ENCODE measurements at regions not wholly inside any gene's neighbourhood (a gene's known extent, or its start where the extent isn't known, plus 50 kb on each side); places are given as distances from the start of the nearest gene placed in this dataset.

GRCh38 chr16:85534536-85535351 is 78.4 kb upstream of the GSE1 start (continued):
- TF ChIP-seq CREB3 (CRISPR knock-in tag; IDR thresholded peaks at IDR 0.05): no peak; the same call in 1 of the 2 replicates
- 0 out of 4 replicates have a peak, but pooled peaks of 1 of the 2 experiments have one; percentile 15 for TF ChIP-seq EP300 (IDR thresholded peaks at IDR 0.05; ENCODE audit: low read depth in 2 of 2, low read length in 2 of 2)
- no peak for TF ChIP-seq EP300 (CRISPR knock-in tag; IDR thresholded peaks at IDR 0.05; ENCODE audit: borderline replicate concordance)
- TF ChIP-seq SP5 (CRISPR knock-in tag; IDR thresholded peaks at IDR 0.05; ENCODE audit: borderline replicate concordance, low read depth): no peak
- TF ChIP-seq ZFP41 (CRISPR knock-in tag; IDR thresholded peaks at IDR 0.05; ENCODE audit: borderline replicate concordance): peak; percentile 73; the same call in 1 of the 2 replicates
- TF ChIP-seq FOXA1 (IDR thresholded peaks at IDR 0.05): no peak
- TF ChIP-seq FOXA1 (CRISPR knock-in tag; IDR thresholded peaks at IDR 0.05): peak; percentile 2; the same call in 1 of the 2 replicates
- no peak for TF ChIP-seq NR3C1 (CRISPR knock-in tag; IDR thresholded peaks at IDR 0.05)
- no peak for TF ChIP-seq HOXA9 (CRISPR knock-in tag; IDR thresholded peaks at IDR 0.05; ENCODE audit: borderline replicate concordance)
- no peak for TF ChIP-seq MYNN (CRISPR knock-in tag; IDR thresholded peaks at IDR 0.05; ENCODE audit: low read depth)
- TF ChIP-seq ZNF652 (CRISPR knock-in tag; IDR thresholded peaks at IDR 0.05; ENCODE audit: borderline replicate concordance, low read depth): no peak
- TF ChIP-seq, protein P1, sequence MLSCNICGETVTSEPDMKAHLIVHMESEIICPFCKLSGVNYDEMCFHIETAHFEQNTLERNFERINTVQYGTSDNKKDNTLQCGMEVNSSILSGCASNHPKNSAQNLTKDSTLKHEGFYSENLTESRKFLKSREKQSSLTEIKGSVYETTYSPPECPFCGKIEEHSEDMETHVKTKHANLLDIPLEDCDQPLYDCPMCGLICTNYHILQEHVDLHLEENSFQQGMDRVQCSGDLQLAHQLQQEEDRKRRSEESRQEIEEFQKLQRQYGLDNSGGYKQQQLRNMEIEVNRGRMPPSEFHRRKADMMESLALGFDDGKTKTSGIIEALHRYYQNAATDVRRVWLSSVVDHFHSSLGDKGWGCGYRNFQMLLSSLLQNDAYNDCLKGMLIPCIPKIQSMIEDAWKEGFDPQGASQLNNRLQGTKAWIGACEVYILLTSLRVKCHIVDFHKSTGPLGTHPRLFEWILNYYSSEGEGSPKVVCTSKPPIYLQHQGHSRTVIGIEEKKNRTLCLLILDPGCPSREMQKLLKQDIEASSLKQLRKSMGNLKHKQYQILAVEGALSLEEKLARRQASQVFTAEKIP (CRISPR knock-in tag; IDR thresholded peaks at IDR 0.05; ENCODE audit: borderline replicate concordance): no peak
- TF ChIP-seq ZNF547 (CRISPR knock-in tag; IDR thresholded peaks at IDR 0.05): peak; percentile 32
- TF ChIP-seq ZNF510 (CRISPR knock-in tag; IDR thresholded peaks at IDR 0.05; ENCODE audit: low read depth): 0 out of 2 replicates have a peak, but pooled peaks have one; percentile 41
- TF ChIP-seq JDP2 (CRISPR knock-in tag; IDR thresholded peaks at IDR 0.05; ENCODE audit: borderline replicate concordance): no peak
- TF ChIP-seq ZNF136 (CRISPR knock-in tag; IDR thresholded peaks at IDR 0.05; ENCODE audit: low read depth): 0 out of 2 replicates have a peak, but pooled peaks have one; percentile 5
- TF ChIP-seq, protein P2, sequence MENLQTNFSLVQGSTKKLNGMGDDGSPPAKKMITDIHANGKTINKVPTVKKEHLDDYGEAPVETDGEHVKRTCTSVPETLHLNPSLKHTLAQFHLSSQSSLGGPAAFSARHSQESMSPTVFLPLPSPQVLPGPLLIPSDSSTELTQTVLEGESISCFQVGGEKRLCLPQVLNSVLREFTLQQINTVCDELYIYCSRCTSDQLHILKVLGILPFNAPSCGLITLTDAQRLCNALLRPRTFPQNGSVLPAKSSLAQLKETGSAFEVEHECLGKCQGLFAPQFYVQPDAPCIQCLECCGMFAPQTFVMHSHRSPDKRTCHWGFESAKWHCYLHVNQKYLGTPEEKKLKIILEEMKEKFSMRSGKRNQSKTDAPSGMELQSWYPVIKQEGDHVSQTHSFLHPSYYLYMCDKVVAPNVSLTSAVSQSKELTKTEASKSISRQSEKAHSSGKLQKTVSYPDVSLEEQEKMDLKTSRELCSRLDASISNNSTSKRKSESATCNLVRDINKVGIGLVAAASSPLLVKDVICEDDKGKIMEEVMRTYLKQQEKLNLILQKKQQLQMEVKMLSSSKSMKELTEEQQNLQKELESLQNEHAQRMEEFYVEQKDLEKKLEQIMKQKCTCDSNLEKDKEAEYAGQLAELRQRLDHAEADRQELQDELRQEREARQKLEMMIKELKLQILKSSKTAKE (CRISPR knock-in tag; IDR thresholded peaks at IDR 0.05; ENCODE audit: borderline replicate concordance): 0 out of 2 replicates have a peak, but pooled peaks have one; percentile 10
- TF ChIP-seq ATAD3A (CRISPR knock-in tag; IDR thresholded peaks at IDR 0.05): no peak
- no peak for TF ChIP-seq ZXDC (CRISPR knock-in tag; IDR thresholded peaks at IDR 0.05)
- TF ChIP-seq ZNF296 (CRISPR knock-in tag; conservative IDR thresholded peaks at IDR 0.05): 0 out of 2 replicates have a peak, but pooled peaks have one; percentile 10
- TF ChIP-seq REPIN1 (CRISPR knock-in tag; IDR thresholded peaks at IDR 0.05; ENCODE audit: borderline replicate concordance, low read depth): peak; percentile 13; the same call in 1 of the 2 replicates
